ENCODE measurements at regions not wholly inside any gene's neighbourhood (a gene's known extent, or its start where the extent isn't known, plus 50 kb on each side); places are given as distances from the start of the nearest gene placed in this dataset.
A peak's percentile ranks its signal among the peaks of the same experiment; 100 is the strongest.

DNA sequence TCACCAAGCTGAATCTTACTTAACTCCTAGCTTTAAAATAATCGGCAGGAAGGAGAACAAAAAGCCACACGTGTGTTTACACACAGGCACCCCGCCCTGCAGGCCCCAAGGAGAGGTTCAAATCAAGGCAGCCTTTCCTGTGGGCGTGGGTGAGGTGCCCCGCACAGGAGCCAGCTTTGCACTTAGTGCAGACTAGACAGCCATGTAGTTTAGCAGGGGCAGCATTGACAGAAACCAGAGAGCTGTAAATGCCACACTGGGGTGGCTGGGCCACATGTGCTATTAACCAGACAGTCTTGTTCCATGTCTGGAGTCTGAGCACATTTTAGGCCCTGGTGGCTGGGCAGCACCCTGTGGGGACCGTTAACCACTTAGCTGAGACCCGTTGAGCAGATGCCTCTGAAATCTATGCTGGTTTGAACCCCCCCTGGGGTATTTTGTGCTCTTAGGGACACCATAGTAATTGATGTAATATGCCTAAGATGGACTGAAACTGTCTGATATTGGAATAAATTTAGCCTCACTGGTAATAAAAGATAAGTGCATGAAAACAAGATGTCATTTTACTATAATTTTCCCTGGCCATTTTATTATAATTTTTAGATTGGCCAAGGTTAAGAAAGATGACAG lies 106.4 kb upstream of the KCNG1 start:
- Histone ChIP-seq H3K4me1 (ENCODE audit: low read depth) (peaks cover 3% of the 10 kb centered on the region), H3K36me3 (no peaks in the 10 kb centered on the region), H3K4me3 (no peak overlapping the region), H3K27ac (peak overlapping the region; percentile 51), H3K9me3 (ENCODE audit: low read depth) (no peaks in the 10 kb centered on the region), H3K27me3 (no peaks in the 10 kb centered on the region)
- peak in 1 of 2 donors; percentile 71 for DNase-seq (ENCODE audit: low read depth in 1 of 2, low spot score in 1 of 2)
- no peak for TF ChIP-seq CTCF (IDR thresholded peaks at IDR 0.05; ENCODE audit: low read depth, low read length)

- TF ChIP-seq CTCF (IDR thresholded peaks at IDR 0.05; ENCODE audit: low read depth, low read length) = no peak
- Histone ChIP-seq H3K4me3 (no peak overlapping the region), H3K27me3 (no peaks in the 10 kb centered on the region), H3K4me1 (ENCODE audit: low read depth) (peaks cover 3% of the 10 kb centered on the region), H3K36me3 (no peaks in the 10 kb centered on the region), H3K27ac (no peak overlapping the region), H3K9me3 (ENCODE audit: low read depth) (no peaks in the 10 kb centered on the region)
- peak in 1 of 2 donors; percentile 57 for DNase-seq (ENCODE audit: low read depth in 1 of 2, low spot score in 1 of 2)
These were observed 105.3 kb upstream of the KCNG1 start for GRCh38 chr20:51128198-51128597.

- Histone ChIP-seq H3K9me3 (ENCODE audit: low read depth) (no peaks in the 10 kb centered on the region), H3K4me1 (ENCODE audit: low read depth) (peaks cover 3% of the 10 kb centered on the region), H3K36me3 (no peaks in the 10 kb centered on the region), H3K27me3 (no peaks in the 10 kb centered on the region), H3K27ac (no peak overlapping the region), H3K4me3 (no peak overlapping the region)
- DNase-seq (ENCODE audit: low read depth in 1 of 2, low spot score in 1 of 2) = no peak
- no peak for TF ChIP-seq CTCF (IDR thresholded peaks at IDR 0.05; ENCODE audit: low read depth, low read length)
These were observed 104.8 kb upstream of the KCNG1 start for GRCh38 chr20:51127713-51128112.

DNA sequence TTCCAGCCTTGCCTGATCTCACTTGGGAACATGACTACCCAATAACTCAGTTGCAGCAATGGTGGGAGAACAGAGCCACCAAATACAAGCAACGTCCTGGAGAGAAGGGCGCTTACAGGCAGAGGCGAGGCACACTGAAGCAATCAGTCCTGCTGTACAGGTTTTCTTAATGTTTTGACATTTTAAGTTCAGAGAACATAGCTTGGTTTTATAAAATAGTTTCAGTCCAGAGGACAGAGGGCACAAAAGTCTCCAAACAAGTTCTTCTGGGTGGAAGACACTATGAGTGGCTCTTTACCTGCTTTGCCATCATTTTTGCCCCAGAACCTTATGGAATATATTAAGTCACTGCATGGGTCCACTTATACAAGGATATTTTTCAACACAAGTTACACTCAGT lies 103.4 kb upstream of the KCNG1 start:
- no peak overlapping the region for H3K4me3 ChIP-seq
- H3K9me3 ChIP-seq (ENCODE audit: low read depth) = no peaks in the 10 kb centered on the region
- no peak overlapping the region for H3K27ac ChIP-seq
- no peak for DNase-seq (ENCODE audit: low read depth in 1 of 2, low spot score in 1 of 2)
- peaks cover 6% of the 10 kb centered on the region for H3K4me1 ChIP-seq (ENCODE audit: low read depth)
- H3K36me3 ChIP-seq = no peaks in the 10 kb centered on the region
- TF ChIP-seq CTCF (IDR thresholded peaks at IDR 0.05; ENCODE audit: low read depth, low read length) = no peak
- H3K27me3 ChIP-seq = no peaks in the 10 kb centered on the region

DNA sequence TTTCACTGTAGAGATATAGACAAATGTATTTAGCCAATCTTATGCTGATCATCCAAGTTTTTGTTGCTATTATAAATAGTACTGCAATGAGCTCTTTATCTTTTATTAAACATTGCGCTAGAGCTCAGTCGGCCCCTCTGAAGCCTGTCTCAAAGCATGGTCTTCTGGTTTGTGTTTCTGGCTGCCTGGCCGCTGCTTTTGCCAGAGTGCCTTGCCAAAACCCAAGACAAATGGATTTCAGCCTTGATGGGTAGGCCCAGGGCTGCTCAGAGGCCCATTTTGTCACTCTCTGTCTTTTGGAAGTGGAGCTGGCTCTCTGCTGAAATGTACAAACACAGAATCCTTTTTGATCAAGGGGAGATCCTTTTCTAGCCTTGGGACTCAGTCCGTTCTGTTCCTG lies 102.9 kb upstream of the KCNG1 start:
- no peak for TF ChIP-seq CTCF (IDR thresholded peaks at IDR 0.05; ENCODE audit: low read depth, low read length)
- H3K27ac ChIP-seq = no peak overlapping the region
- H3K4me1 ChIP-seq (ENCODE audit: low read depth) = peaks cover 11% of the 10 kb centered on the region
- no peaks in the 10 kb centered on the region for H3K9me3 ChIP-seq (ENCODE audit: low read depth)
- H3K36me3 ChIP-seq = no peaks in the 10 kb centered on the region
- no peaks in the 10 kb centered on the region for H3K27me3 ChIP-seq
- no peak for DNase-seq (ENCODE audit: low read depth in 1 of 2, low spot score in 1 of 2)
- no peak overlapping the region for H3K4me3 ChIP-seq
